ENCODE measurements at regions not wholly inside any gene's neighbourhood (a gene's known extent, or its start where the extent isn't known, plus 50 kb on each side); places are given as distances from the start of the nearest gene placed in this dataset.

- no peak for TF ChIP-seq TAF1 (IDR thresholded peaks at IDR 0.05; ENCODE audit: low read depth)
- TF ChIP-seq CTCF (IDR thresholded peaks at IDR 0.05; ENCODE audit: poor library complexity, severe bottlenecking), result no peak
- TF ChIP-seq SMC3 (conservative IDR thresholded peaks at IDR 0.05; ENCODE audit: poor library complexity), result no peak
- no peak for TF ChIP-seq REST (IDR thresholded peaks at IDR 0.05; ENCODE audit: borderline replicate concordance)
- no peak for TF ChIP-seq POLR2AphosphoS5 (IDR thresholded peaks at IDR 0.05)
- TF ChIP-seq EZH2 (IDR thresholded peaks at IDR 0.05; ENCODE audit: borderline replicate concordance, insufficient read depth, low read length, poor library complexity, severe bottlenecking), result no peak
- no peak for TF ChIP-seq MXI1 (conservative IDR thresholded peaks at IDR 0.05; ENCODE audit: poor library complexity, severe bottlenecking)
- TF ChIP-seq EP300 (conservative IDR thresholded peaks at IDR 0.05; ENCODE audit: poor library complexity, severe bottlenecking), result no peak
- TF ChIP-seq RAD21 (conservative IDR thresholded peaks at IDR 0.05), result no peak
- no peak overlapping the region for H3K4me2 ChIP-seq (ENCODE audit: low read length)
- H3K27ac ChIP-seq (ENCODE audit: low read length), result no peak overlapping the region
- H3K9ac ChIP-seq (ENCODE audit: low read length), result no peak overlapping the region
- H3K9me3 ChIP-seq (ENCODE audit: low read length), result no peaks in the 10 kb centered on the region
- H2AFZ ChIP-seq (ENCODE audit: low read depth, low read length), result no peak overlapping the region
- no peak overlapping the region for H3K4me3 ChIP-seq (ENCODE audit: low read length)
- no peaks in the 10 kb centered on the region for H3K9me2 ChIP-seq (ENCODE audit: insufficient read depth, low read length)
- H3K36me3 ChIP-seq (ENCODE audit: insufficient read depth, low read length), result no peaks in the 10 kb centered on the region
- H4K20me1 ChIP-seq (ENCODE audit: insufficient read depth), result no peaks in the 10 kb centered on the region
- H3K27me3 ChIP-seq (ENCODE audit: insufficient read depth, low read depth, low read length), result no peaks in the 10 kb centered on the region
- no peaks in the 10 kb centered on the region for H3F3A ChIP-seq (ENCODE audit: insufficient read depth, low read length, poor library complexity, severe bottlenecking)
- H3K79me2 ChIP-seq (replicated peaks; ENCODE audit: insufficient read depth, low read length), result no peaks in the 10 kb centered on the region
Observed at GRCh38 chr3:168647582-168647981, 551.9 kb upstream of the GOLIM4 start.

GRCh38 chr3:168645180-168645579 is 549.5 kb upstream of the GOLIM4 start:
- no peaks in the 10 kb centered on the region for H3K36me3 ChIP-seq (ENCODE audit: insufficient read depth, low read length)
- H3K27ac ChIP-seq (ENCODE audit: low read length), result no peak overlapping the region
- H4K20me1 ChIP-seq (ENCODE audit: insufficient read depth), result no peaks in the 10 kb centered on the region
- H2AFZ ChIP-seq (ENCODE audit: low read depth, low read length), result no peak overlapping the region
- H3K9me2 ChIP-seq (ENCODE audit: insufficient read depth, low read length), result no peaks in the 10 kb centered on the region
- no peaks in the 10 kb centered on the region for H3F3A ChIP-seq (ENCODE audit: insufficient read depth, low read length, poor library complexity, severe bottlenecking)
- TF ChIP-seq TAF1 (IDR thresholded peaks at IDR 0.05; ENCODE audit: low read depth) (no peak), EP300 (conservative IDR thresholded peaks at IDR 0.05; ENCODE audit: poor library complexity, severe bottlenecking) (peak; percentile 80), REST (IDR thresholded peaks at IDR 0.05; ENCODE audit: borderline replicate concordance) (no peak), SMC3 (conservative IDR thresholded peaks at IDR 0.05; ENCODE audit: poor library complexity) (no peak), POLR2AphosphoS5 (IDR thresholded peaks at IDR 0.05) (peak; percentile 17)
- no peak overlapping the region for H3K4me3 ChIP-seq (ENCODE audit: low read length)
- H3K79me2 ChIP-seq (replicated peaks; ENCODE audit: insufficient read depth, low read length), result no peaks in the 10 kb centered on the region
- no peaks in the 10 kb centered on the region for H3K27me3 ChIP-seq (ENCODE audit: insufficient read depth, low read depth, low read length)
- H3K9ac ChIP-seq (ENCODE audit: low read length), result no peak overlapping the region
- H3K4me2 ChIP-seq (ENCODE audit: low read length), result no peak overlapping the region
- no peaks in the 10 kb centered on the region for H3K9me3 ChIP-seq (ENCODE audit: low read length)
